ENCODE measurements at regions not wholly inside any gene's neighbourhood (a gene's known extent, or its start where the extent isn't known, plus 50 kb on each side); places are given as distances from the start of the nearest gene placed in this dataset.

- Mint-ChIP-seq H3K27ac (no peak overlapping the region), H3K36me3 (ENCODE audit: low read depth) (no peaks in the 10 kb centered on the region), H3K9me3 (no peaks in the 10 kb centered on the region), H3K4me1 (ENCODE audit: low read depth) (no peaks in the 10 kb centered on the region), H3K4me3 (no peak overlapping the region), H3K27me3 (ENCODE audit: low read depth) (no peaks in the 10 kb centered on the region)
- DNase-seq (ENCODE audit: low spot score), result no peak
Observed at GRCh38 chr11:15698855-15699254, 584.1 kb downstream of the INSC start.

GRCh38 chr11:15699978-15700377 lies 585.3 kb downstream of the INSC start:
- Mint-ChIP-seq H3K9me3 (no peaks in the 10 kb centered on the region), H3K36me3 (ENCODE audit: low read depth) (no peaks in the 10 kb centered on the region), H3K4me1 (ENCODE audit: low read depth) (no peaks in the 10 kb centered on the region), H3K27ac (no peak overlapping the region), H3K27me3 (ENCODE audit: low read depth) (no peaks in the 10 kb centered on the region), H3K4me3 (no peak overlapping the region)
- DNase-seq (ENCODE audit: low spot score), result no peak

GRCh38 chr11:15700456-15700855 lies 585.7 kb downstream of the INSC start:
- Mint-ChIP-seq H3K4me3 (no peak overlapping the region), H3K4me1 (ENCODE audit: low read depth) (no peaks in the 10 kb centered on the region), H3K36me3 (ENCODE audit: low read depth) (no peaks in the 10 kb centered on the region), H3K9me3 (no peaks in the 10 kb centered on the region), H3K27me3 (ENCODE audit: low read depth) (no peaks in the 10 kb centered on the region), H3K27ac (no peak overlapping the region)
- DNase-seq (ENCODE audit: low spot score), result no peak

GRCh38 chr11:15704064-15704463 lies 589.3 kb downstream of the INSC start:
- H3K4me3 Mint-ChIP-seq, result no peak overlapping the region
- H3K36me3 Mint-ChIP-seq (ENCODE audit: low read depth), result no peaks in the 10 kb centered on the region
- no peaks in the 10 kb centered on the region for H3K4me1 Mint-ChIP-seq (ENCODE audit: low read depth)
- H3K27me3 Mint-ChIP-seq (ENCODE audit: low read depth), result no peaks in the 10 kb centered on the region
- no peak for DNase-seq (ENCODE audit: low spot score)
- H3K9me3 Mint-ChIP-seq, result no peaks in the 10 kb centered on the region
- no peak overlapping the region for H3K27ac Mint-ChIP-seq

- Mint-ChIP-seq H3K4me3 (no peak overlapping the region), H3K9me3 (no peaks in the 10 kb centered on the region), H3K4me1 (ENCODE audit: low read depth) (no peaks in the 10 kb centered on the region), H3K36me3 (ENCODE audit: low read depth) (no peaks in the 10 kb centered on the region), H3K27me3 (ENCODE audit: low read depth) (no peaks in the 10 kb centered on the region), H3K27ac (no peak overlapping the region)
- DNase-seq (ENCODE audit: low spot score), result no peak
Observed at GRCh38 chr11:15704556-15704955, 589.8 kb downstream of the INSC start.

GRCh38 chr11:15705891-15706290 lies 591.2 kb downstream of the INSC start:
- no peak overlapping the region for H3K4me3 Mint-ChIP-seq

GRCh38 chr11:15707194-15707593 lies 592.5 kb downstream of the INSC start:
- Mint-ChIP-seq H3K27ac (no peak overlapping the region), H3K9me3 (no peaks in the 10 kb centered on the region), H3K36me3 (ENCODE audit: low read depth) (no peaks in the 10 kb centered on the region), H3K4me1 (ENCODE audit: low read depth) (no peaks in the 10 kb centered on the region), H3K4me3 (no peak overlapping the region), H3K27me3 (ENCODE audit: low read depth) (no peaks in the 10 kb centered on the region)
- DNase-seq (ENCODE audit: low spot score), result no peak

More at GRCh38 chr11:15705891-15706290, 591.2 kb downstream of the INSC start:
- Mint-ChIP-seq H3K27me3 (ENCODE audit: low read depth) (no peaks in the 10 kb centered on the region), H3K9me3 (no peaks in the 10 kb centered on the region), H3K27ac (no peak overlapping the region), H3K36me3 (ENCODE audit: low read depth) (no peaks in the 10 kb centered on the region), H3K4me1 (ENCODE audit: low read depth) (no peaks in the 10 kb centered on the region)
- no peak for DNase-seq (ENCODE audit: low spot score)

GRCh38 chr11:15707971-15708370 lies 593.2 kb downstream of the INSC start:
- H3K36me3 Mint-ChIP-seq (ENCODE audit: low read depth), result no peaks in the 10 kb centered on the region
- H3K27ac Mint-ChIP-seq, result no peak overlapping the region
- H3K4me3 Mint-ChIP-seq, result no peak overlapping the region
- H3K4me1 Mint-ChIP-seq (ENCODE audit: low read depth), result no peaks in the 10 kb centered on the region
- H3K27me3 Mint-ChIP-seq (ENCODE audit: low read depth), result no peaks in the 10 kb centered on the region
- H3K9me3 Mint-ChIP-seq, result no peaks in the 10 kb centered on the region
- no peak for DNase-seq (ENCODE audit: low spot score)

GRCh38 chr11:15710580-15711275 lies 596.0 kb downstream of the INSC start:
- Mint-ChIP-seq H3K4me3 (no peak overlapping the region), H3K36me3 (ENCODE audit: low read depth) (no peaks in the 10 kb centered on the region), H3K9me3 (no peaks in the 10 kb centered on the region), H3K4me1 (ENCODE audit: low read depth) (no peaks in the 10 kb centered on the region), H3K27me3 (ENCODE audit: low read depth) (no peaks in the 10 kb centered on the region), H3K27ac (no peak overlapping the region)
- no peak for DNase-seq (ENCODE audit: low spot score)

GRCh38 chr11:15711311-15711710 lies 596.6 kb downstream of the INSC start:
- Mint-ChIP-seq H3K9me3 (no peaks in the 10 kb centered on the region), H3K27me3 (ENCODE audit: low read depth) (no peaks in the 10 kb centered on the region), H3K4me1 (ENCODE audit: low read depth) (no peaks in the 10 kb centered on the region), H3K4me3 (no peak overlapping the region), H3K27ac (no peak overlapping the region), H3K36me3 (ENCODE audit: low read depth) (no peaks in the 10 kb centered on the region)
- no peak for DNase-seq (ENCODE audit: low spot score)

- H3K4me3 Mint-ChIP-seq, result no peak overlapping the region
- no peak for DNase-seq (ENCODE audit: low spot score)
- H3K4me1 Mint-ChIP-seq (ENCODE audit: low read depth), result no peaks in the 10 kb centered on the region
- H3K36me3 Mint-ChIP-seq (ENCODE audit: low read depth), result no peaks in the 10 kb centered on the region
- H3K27ac Mint-ChIP-seq, result no peak overlapping the region
- no peaks in the 10 kb centered on the region for H3K9me3 Mint-ChIP-seq
- H3K27me3 Mint-ChIP-seq (ENCODE audit: low read depth), result no peaks in the 10 kb centered on the region
Observed at GRCh38 chr11:15714641-15715399, 600.1 kb downstream of the INSC start.

- Mint-ChIP-seq H3K27ac (no peak overlapping the region), H3K9me3 (no peaks in the 10 kb centered on the region), H3K4me1 (ENCODE audit: low read depth) (no peaks in the 10 kb centered on the region), H3K27me3 (ENCODE audit: low read depth) (no peaks in the 10 kb centered on the region), H3K4me3 (no peak overlapping the region), H3K36me3 (ENCODE audit: low read depth) (no peaks in the 10 kb centered on the region)
- no peak for DNase-seq (ENCODE audit: low spot score)
Observed at GRCh38 chr11:15716550-15716949, 601.8 kb downstream of the INSC start.

GRCh38 chr11:15720460-15720859 lies 605.7 kb downstream of the INSC start:
- H3K27ac Mint-ChIP-seq, result no peak overlapping the region
- no peak for DNase-seq (ENCODE audit: low spot score)
- H3K27me3 Mint-ChIP-seq (ENCODE audit: low read depth), result no peaks in the 10 kb centered on the region
- H3K4me1 Mint-ChIP-seq (ENCODE audit: low read depth), result no peaks in the 10 kb centered on the region
- no peak overlapping the region for H3K4me3 Mint-ChIP-seq
- no peaks in the 10 kb centered on the region for H3K36me3 Mint-ChIP-seq (ENCODE audit: low read depth)
- no peaks in the 10 kb centered on the region for H3K9me3 Mint-ChIP-seq

GRCh38 chr11:15723966-15724365 lies 609.2 kb downstream of the INSC start:
- Mint-ChIP-seq H3K27ac (no peak overlapping the region), H3K4me1 (ENCODE audit: low read depth) (no peaks in the 10 kb centered on the region), H3K36me3 (ENCODE audit: low read depth) (no peaks in the 10 kb centered on the region), H3K27me3 (ENCODE audit: low read depth) (no peaks in the 10 kb centered on the region), H3K9me3 (no peaks in the 10 kb centered on the region), H3K4me3 (no peak overlapping the region)
- DNase-seq (ENCODE audit: low spot score), result no peak

- no peak for DNase-seq (ENCODE audit: low spot score)
- H3K36me3 Mint-ChIP-seq (ENCODE audit: low read depth), result no peaks in the 10 kb centered on the region
- no peak overlapping the region for H3K4me3 Mint-ChIP-seq
- no peaks in the 10 kb centered on the region for H3K27me3 Mint-ChIP-seq (ENCODE audit: low read depth)
- no peaks in the 10 kb centered on the region for H3K9me3 Mint-ChIP-seq
- no peak overlapping the region for H3K27ac Mint-ChIP-seq
- no peaks in the 10 kb centered on the region for H3K4me1 Mint-ChIP-seq (ENCODE audit: low read depth)
Observed at GRCh38 chr11:15724601-15725000, 609.9 kb downstream of the INSC start.
